ENCODE measurements at regions not wholly inside any gene's neighbourhood (a gene's known extent, or its start where the extent isn't known, plus 50 kb on each side); places are given as distances from the start of the nearest gene placed in this dataset.
"Not testable (repeated sequence)": the region's sequence is repeated elsewhere in the genome, so short reads cannot be mapped to it uniquely, and the experiment has no call there.

- no peak for TF ChIP-seq CTCF (IDR thresholded peaks at IDR 0.05; ENCODE audit: low read length, missing control alignments)
- no peak overlapping the region for H3K4me3 ChIP-seq (replicated peaks; ENCODE audit: low read depth, low read length)
- DNase-seq (ENCODE audit: low read depth) = no peak
Observed at GRCh38 chr1:58197811-58198210, 348.7 kb downstream of the OMA1 start.

GRCh38 chr1:58190267-58190988, 356.1 kb downstream of the OMA1 start:
- DNase-seq (ENCODE audit: low read depth) = no peak

GRCh38 chr1:58189453-58189852, 357.1 kb downstream of the OMA1 start:
- H3K4me3 ChIP-seq (replicated peaks; ENCODE audit: low read depth, low read length) = no peak overlapping the region
- TF ChIP-seq CTCF (IDR thresholded peaks at IDR 0.05; ENCODE audit: low read length, missing control alignments) = no peak
- DNase-seq (ENCODE audit: low read depth) = no peak

More at GRCh38 chr1:58190267-58190988, 356.1 kb downstream of the OMA1 start:
- no peak overlapping the region for H3K4me3 ChIP-seq (replicated peaks; ENCODE audit: low read depth, low read length)
- no peak for TF ChIP-seq CTCF (IDR thresholded peaks at IDR 0.05; ENCODE audit: low read length, missing control alignments)

- TF ChIP-seq CTCF (IDR thresholded peaks at IDR 0.05; ENCODE audit: low read length, missing control alignments) = no peak
- no peak for DNase-seq (ENCODE audit: low read depth)
- no peak overlapping the region for H3K4me3 ChIP-seq (replicated peaks; ENCODE audit: low read depth, low read length)
Observed at GRCh38 chr1:58183286-58183685, 363.2 kb downstream of the OMA1 start.

- DNase-seq (ENCODE audit: low read depth) = no peak
- no peak overlapping the region for H3K4me3 ChIP-seq (replicated peaks; ENCODE audit: low read depth, low read length)
- TF ChIP-seq CTCF (IDR thresholded peaks at IDR 0.05; ENCODE audit: low read length, missing control alignments) = no peak
Observed at GRCh38 chr1:58180537-58180936, 366.0 kb downstream of the OMA1 start.

GRCh38 chr1:58169160-58169559, 377.4 kb downstream of the OMA1 start:
- not testable (repeated sequence) for DNase-seq (ENCODE audit: low read depth); H3K4me3 ChIP-seq (replicated peaks; ENCODE audit: low read depth, low read length)

GRCh38 chr1:58167131-58167530, 379.4 kb downstream of the OMA1 start:
- not testable (repeated sequence) for H3K4me3 ChIP-seq (replicated peaks; ENCODE audit: low read depth, low read length)

GRCh38 chr1:58166417-58166816, 380.1 kb downstream of the OMA1 start:
- DNase-seq (ENCODE audit: low read depth) = no peak
- no peak for TF ChIP-seq CTCF (IDR thresholded peaks at IDR 0.05; ENCODE audit: low read length, missing control alignments)
- no peak overlapping the region for H3K4me3 ChIP-seq (replicated peaks; ENCODE audit: low read depth, low read length)

More at GRCh38 chr1:58167131-58167530, 379.4 kb downstream of the OMA1 start:
- not testable (repeated sequence) for DNase-seq (ENCODE audit: low read depth)
